ENCODE measurements at regions not wholly inside any gene's neighbourhood (a gene's known extent, or its start where the extent isn't known, plus 50 kb on each side); places are given as distances from the start of the nearest gene placed in this dataset.

- TF ChIP-seq BRCA1 (IDR thresholded peaks at IDR 0.05; ENCODE audit: low read depth, low read length) (no peak), YY1 (IDR thresholded peaks at IDR 0.05; ENCODE audit: low read depth, low read length) (no peak), TEAD4 (IDR thresholded peaks at IDR 0.05; ENCODE audit: low read depth, low read length) (no peak)
Observed at GRCh38 chr2:39549718-39550464, 112.8 kb upstream of the MAP4K3 start (continued).

All from H1 (cell line).